Panc1 (cell line): ENCODE measurements at regions not wholly inside any gene's neighbourhood (a gene's known extent, or its start where the extent isn't known, plus 50 kb on each side); places are given as distances from the start of the nearest gene placed in this dataset.

Experiments used
- TCF7L2 ChIP-seq: IDR thresholded peaks from 2 replicates; pipeline ENCODE4 v1.6.1; 2011; ENCODE audit warnings: mild to moderate bottlenecking, low read depth, low read length, inconsistent platforms
- TF ChIP-seq, protein P1 (sequence below): fragments of 450-650 bp; IDR thresholded peaks from 2 replicates; pipeline ENCODE4 v1.5.1; 2017; ENCODE audit warnings: mild to moderate bottlenecking

DNA sequence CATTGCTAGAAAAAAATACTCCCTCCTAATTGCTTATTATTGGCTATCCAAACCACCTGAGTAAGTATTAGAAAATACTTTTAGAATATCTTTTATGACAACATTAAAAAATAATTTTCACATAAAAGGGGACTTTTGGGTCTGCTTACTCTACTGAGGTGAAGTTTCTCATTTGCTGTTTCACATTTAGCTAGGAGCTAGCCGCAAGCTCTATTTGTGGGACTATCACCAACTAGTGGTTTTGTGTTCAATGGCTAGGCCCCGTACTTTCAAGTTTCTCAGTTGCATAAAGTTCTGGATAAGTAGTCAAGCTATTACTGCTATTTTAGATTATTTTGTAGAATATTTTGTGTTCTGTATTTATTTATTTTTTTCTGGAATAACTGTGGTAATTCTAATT, 244.2 kb upstream of the SLITRK3 start:
- TF ChIP-seq, protein P1, sequence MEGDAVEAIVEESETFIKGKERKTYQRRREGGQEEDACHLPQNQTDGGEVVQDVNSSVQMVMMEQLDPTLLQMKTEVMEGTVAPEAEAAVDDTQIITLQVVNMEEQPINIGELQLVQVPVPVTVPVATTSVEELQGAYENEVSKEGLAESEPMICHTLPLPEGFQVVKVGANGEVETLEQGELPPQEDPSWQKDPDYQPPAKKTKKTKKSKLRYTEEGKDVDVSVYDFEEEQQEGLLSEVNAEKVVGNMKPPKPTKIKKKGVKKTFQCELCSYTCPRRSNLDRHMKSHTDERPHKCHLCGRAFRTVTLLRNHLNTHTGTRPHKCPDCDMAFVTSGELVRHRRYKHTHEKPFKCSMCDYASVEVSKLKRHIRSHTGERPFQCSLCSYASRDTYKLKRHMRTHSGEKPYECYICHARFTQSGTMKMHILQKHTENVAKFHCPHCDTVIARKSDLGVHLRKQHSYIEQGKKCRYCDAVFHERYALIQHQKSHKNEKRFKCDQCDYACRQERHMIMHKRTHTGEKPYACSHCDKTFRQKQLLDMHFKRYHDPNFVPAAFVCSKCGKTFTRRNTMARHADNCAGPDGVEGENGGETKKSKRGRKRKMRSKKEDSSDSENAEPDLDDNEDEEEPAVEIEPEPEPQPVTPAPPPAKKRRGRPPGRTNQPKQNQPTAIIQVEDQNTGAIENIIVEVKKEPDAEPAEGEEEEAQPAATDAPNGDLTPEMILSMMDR = no peak
- no peak for TF ChIP-seq TCF7L2
